ENCODE measurements at regions not wholly inside any gene's neighbourhood (a gene's known extent, or its start where the extent isn't known, plus 50 kb on each side); places are given as distances from the start of the nearest gene placed in this dataset.

GRCh38 chr7:1323178-1324027, 90.7 kb downstream of the UNCX start:
- H3K36me3 ChIP-seq (ENCODE audit: control insufficient read depth, insufficient read depth, low read length): no peaks in the 10 kb centered on the region
- H3K4me2 ChIP-seq (ENCODE audit: extremely low read depth, insufficient read depth, low read length): no peak overlapping the region
- no peak for TF ChIP-seq EZH2 (IDR thresholded peaks at IDR 0.05; ENCODE audit: low read length, missing control alignments)
- no peak for TF ChIP-seq CTCF (conservative IDR thresholded peaks at IDR 0.05 in 1 of 2, IDR thresholded peaks at IDR 0.05 in 1 of 2; ENCODE audit: low read depth in 1 of 2, low read length in 2 of 2)
- no peak for DNase-seq (ENCODE audit: low read depth in 2 of 2)
- H3K9me3 ChIP-seq (ENCODE audit: control insufficient read depth, insufficient read depth, low read depth, low read length): no peaks in the 10 kb centered on the region
- no peak overlapping the region for H2AFZ ChIP-seq (ENCODE audit: low read length)
- no peaks in the 10 kb centered on the region for H3K27me3 ChIP-seq (ENCODE audit: control insufficient read depth, insufficient read depth, low read length)
- H3K27ac ChIP-seq (ENCODE audit: insufficient read depth, low read length): no peak overlapping the region
- H3K9ac ChIP-seq (ENCODE audit: insufficient read depth, low read length): no peak overlapping the region
- H4K20me1 ChIP-seq (ENCODE audit: control insufficient read depth, extremely low read depth, insufficient read depth, low read length): no peaks in the 10 kb centered on the region
- no peaks in the 10 kb centered on the region for H3K79me2 ChIP-seq (ENCODE audit: control insufficient read depth, insufficient read depth, low read length)
- no peak overlapping the region for H3K4me3 ChIP-seq (replicated peaks in 1 of 4; ENCODE audit: control extremely low read depth in 1 of 4, insufficient read depth in 1 of 4, low read depth in 3 of 4, low read length in 4 of 4)
- no peaks in the 10 kb centered on the region for H3K4me1 ChIP-seq (ENCODE audit: control insufficient read depth, extremely low read depth, insufficient read depth, low read length)

GRCh38 chr7:1324028-1324900, 91.6 kb downstream of the UNCX start:
- H2AFZ ChIP-seq (ENCODE audit: low read length): no peak overlapping the region
- no peak overlapping the region for H3K9ac ChIP-seq (ENCODE audit: insufficient read depth, low read length)
- DNase-seq (ENCODE audit: low read depth in 2 of 2): no peak
- H3K4me3 ChIP-seq (replicated peaks in 1 of 4; ENCODE audit: control extremely low read depth in 1 of 4, insufficient read depth in 1 of 4, low read depth in 3 of 4, low read length in 4 of 4): no peak overlapping the region
- no peaks in the 10 kb centered on the region for H4K20me1 ChIP-seq (ENCODE audit: control insufficient read depth, extremely low read depth, insufficient read depth, low read length)
- H3K36me3 ChIP-seq (ENCODE audit: control insufficient read depth, insufficient read depth, low read length): no peaks in the 10 kb centered on the region
- H3K27ac ChIP-seq (ENCODE audit: insufficient read depth, low read length): no peak overlapping the region
- no peaks in the 10 kb centered on the region for H3K79me2 ChIP-seq (ENCODE audit: control insufficient read depth, insufficient read depth, low read length)
- no peaks in the 10 kb centered on the region for H3K4me1 ChIP-seq (ENCODE audit: control insufficient read depth, extremely low read depth, insufficient read depth, low read length)
- H3K9me3 ChIP-seq (ENCODE audit: control insufficient read depth, insufficient read depth, low read depth, low read length): no peaks in the 10 kb centered on the region
- TF ChIP-seq EZH2 (IDR thresholded peaks at IDR 0.05; ENCODE audit: low read length, missing control alignments): no peak
- TF ChIP-seq CTCF (conservative IDR thresholded peaks at IDR 0.05 in 1 of 2, IDR thresholded peaks at IDR 0.05 in 1 of 2; ENCODE audit: low read depth in 1 of 2, low read length in 2 of 2): no peak
- no peak overlapping the region for H3K4me2 ChIP-seq (ENCODE audit: extremely low read depth, insufficient read depth, low read length)
- H3K27me3 ChIP-seq (ENCODE audit: control insufficient read depth, insufficient read depth, low read length): no peaks in the 10 kb centered on the region

- no peak for TF ChIP-seq CTCF (conservative IDR thresholded peaks at IDR 0.05 in 1 of 2, IDR thresholded peaks at IDR 0.05 in 1 of 2; ENCODE audit: low read depth in 1 of 2, low read length in 2 of 2)
- TF ChIP-seq EZH2 (IDR thresholded peaks at IDR 0.05; ENCODE audit: low read length, missing control alignments): no peak
- Histone ChIP-seq H3K36me3 (ENCODE audit: control insufficient read depth, insufficient read depth, low read length) (no peaks in the 10 kb centered on the region), H3K9ac (ENCODE audit: insufficient read depth, low read length) (no peak overlapping the region), H3K4me3 (replicated peaks in 1 of 4; ENCODE audit: control extremely low read depth in 1 of 4, insufficient read depth in 1 of 4, low read depth in 3 of 4, low read length in 4 of 4) (no peak overlapping the region), H3K4me1 (ENCODE audit: control insufficient read depth, extremely low read depth, insufficient read depth, low read length) (no peaks in the 10 kb centered on the region), H3K27ac (ENCODE audit: insufficient read depth, low read length) (no peak overlapping the region), H3K9me3 (ENCODE audit: control insufficient read depth, insufficient read depth, low read depth, low read length) (no peaks in the 10 kb centered on the region), H4K20me1 (ENCODE audit: control insufficient read depth, extremely low read depth, insufficient read depth, low read length) (no peaks in the 10 kb centered on the region), H3K4me2 (ENCODE audit: extremely low read depth, insufficient read depth, low read length) (no peak overlapping the region), H2AFZ (ENCODE audit: low read length) (no peak overlapping the region), H3K79me2 (ENCODE audit: control insufficient read depth, insufficient read depth, low read length) (no peaks in the 10 kb centered on the region), H3K27me3 (ENCODE audit: control insufficient read depth, insufficient read depth, low read length) (no peaks in the 10 kb centered on the region)
- no peak for DNase-seq (ENCODE audit: low read depth in 2 of 2)
Measured at GRCh38 chr7:1325246-1325645, 92.6 kb downstream of the UNCX start.
